ENCODE measurements at regions not wholly inside any gene's neighbourhood (a gene's known extent, or its start where the extent isn't known, plus 50 kb on each side); places are given as distances from the start of the nearest gene placed in this dataset.
"Not testable (repeated sequence)": the region's sequence is repeated elsewhere in the genome, so short reads cannot be mapped to it uniquely, and the experiment has no call there.

GRCh38 chr22:22168941-22169867 lies 75.4 kb upstream of the VPREB1 start:
- no peak for DNase-seq (ENCODE audit: low spot score)

GRCh38 chr22:22168190-22168940 lies 76.2 kb upstream of the VPREB1 start:
- DNase-seq (ENCODE audit: low spot score), result no peak

GRCh38 chr22:22167791-22168189 lies 76.8 kb upstream of the VPREB1 start:
- DNase-seq (ENCODE audit: low spot score), result no peak

GRCh38 chr22:22166941-22167713 lies 77.5 kb upstream of the VPREB1 start:
- DNase-seq (ENCODE audit: low spot score), result no peak

- no peak for DNase-seq (ENCODE audit: low spot score)
Observed at GRCh38 chr22:22165936-22166710, 78.5 kb upstream of the VPREB1 start.

GRCh38 chr22:22164541-22165272 lies 79.9 kb upstream of the VPREB1 start:
- DNase-seq (ENCODE audit: low spot score), result no peak

GRCh38 chr22:22161924-22162851 lies 82.4 kb upstream of the VPREB1 start:
- DNase-seq (ENCODE audit: low spot score), result no peak

- not testable (repeated sequence) for DNase-seq (ENCODE audit: low spot score)
Observed at GRCh38 chr22:22160768-22161167, 83.8 kb upstream of the VPREB1 start.

GRCh38 chr22:22159384-22159783 lies 85.2 kb upstream of the VPREB1 start:
- DNase-seq (ENCODE audit: low spot score), result no peak

- DNase-seq (ENCODE audit: low spot score), result no peak
Observed at GRCh38 chr22:22158965-22159364, 85.6 kb upstream of the VPREB1 start.

- no peak for DNase-seq (ENCODE audit: low spot score)
Observed at GRCh38 chr22:22158207-22158816, 86.3 kb upstream of the VPREB1 start.

GRCh38 chr22:22157348-22157725 lies 87.2 kb upstream of the VPREB1 start:
- no peak for DNase-seq (ENCODE audit: low spot score)

GRCh38 chr22:22156716-22157347 lies 87.8 kb upstream of the VPREB1 start:
- DNase-seq (ENCODE audit: low spot score), result no peak

- no peak for DNase-seq (ENCODE audit: low spot score)
Observed at GRCh38 chr22:22156348-22156715, 88.3 kb upstream of the VPREB1 start.

- DNase-seq (ENCODE audit: low spot score), result no peak
Observed at GRCh38 chr22:22155607-22156006, 89.0 kb upstream of the VPREB1 start.

GRCh38 chr22:22155146-22155545 lies 89.4 kb upstream of the VPREB1 start:
- no peak for DNase-seq (ENCODE audit: low spot score)

GRCh38 chr22:22154040-22154439 lies 90.5 kb upstream of the VPREB1 start:
- no peak for DNase-seq (ENCODE audit: low spot score)

- DNase-seq (ENCODE audit: low spot score), result no peak
Observed at GRCh38 chr22:22151308-22151707, 93.3 kb upstream of the VPREB1 start.

- DNase-seq (ENCODE audit: low spot score), result no peak
Observed at GRCh38 chr22:22150457-22150856, 94.1 kb upstream of the VPREB1 start.

Measured in ecto neural progenitor cell (in vitro differentiated cells).